Heart right ventricle (tissue), 16 donors: ENCODE measurements at regions not wholly inside any gene's neighbourhood (a gene's known extent, or its start where the extent isn't known, plus 50 kb on each side); places are given as distances from the start of the nearest gene placed in this dataset.

Experiments used
- ATAC-seq, 8 donors: fragments of 200-7000 bp; cut with Tn5 transposase; one replicate each; pipeline ENCODE4 v1.9.1; 2020; ENCODE audit warnings: mild to moderate bottlenecking in 8 of 8, moderate library complexity in 8 of 8, moderate number of reproducible peaks in 1 of 8
- DNase-seq, 2 donors: peaks; one replicate each; pipeline ENCODE4 v3.0.0-alpha.2; 2020
- H3K27ac ChIP-seq, 10 donors: fragments of 200-600 bp; sonication (generic) in 2 of 10; one replicate each; pipeline versions ENCODE4 v1.5.0 to v1.8.0; 2020 to 2022; ENCODE audit warnings: mild to moderate bottlenecking in 3 of 10
- H3K27me3 ChIP-seq, 7 donors: fragments of 200-600 bp; one replicate each; pipeline ENCODE4 v1.8.0; 2021 to 2022; ENCODE audit warnings: mild to moderate bottlenecking in 2 of 7
- H3K36me3 ChIP-seq, 9 donors: fragments of 200-600 bp; sonication (generic) in 1 of 9; one replicate each; pipeline versions ENCODE4 v1.5.0 to v1.8.0; 2020 to 2022; ENCODE audit warnings: mild to moderate bottlenecking in 2 of 9
- H3K4me1 ChIP-seq, 9 donors: fragments of 200-600 bp; sonication (generic) in 1 of 9; one replicate each; pipeline versions ENCODE4 v1.5.0 to v1.8.0; 2020 to 2022; ENCODE audit warnings: mild to moderate bottlenecking in 4 of 9
- H3K4me3 ChIP-seq, 10 donors: fragments of 200-600 bp; sonication (generic) in 2 of 10; one replicate each; pipeline versions ENCODE4 v1.5.0 to v1.8.0; 2020 to 2022; ENCODE audit warnings: mild to moderate bottlenecking in 7 of 10, moderate library complexity in 2 of 10
- H3K9me3 ChIP-seq, 11 donors: fragments of 200-600 bp in 10 of 11; sonication (generic) in 2 of 11; one replicate each; pipeline versions ENCODE4 v1.5.0 to v1.8.0; 2013 to 2022; ENCODE audit warnings: mild to moderate bottlenecking in 2 of 11, control low read depth in 1 of 11, moderate library complexity in 1 of 11
- CTCF ChIP-seq, 9 donors: fragments of 200-600 bp; sonication (generic) in 2 of 9; IDR thresholded peaks; one replicate each; pipeline versions ENCODE4 v1.5.0 to v1.8.0; 2021 to 2022; ENCODE audit warnings: antibody characterized with exemption in 9 of 9, mild to moderate bottlenecking in 5 of 9, moderate library complexity in 1 of 9
- WGBS, 2 donors: extraction: QIAGEN DNeasy Blood & Tissue Kit; methylation state at CpG; one replicate each; pipeline ENCODE4 v1.1.7; 2013; ENCODE audit warnings: inconsistent platforms in 1 of 2; 5-methylcytosine and 5-hydroxymethylcytosine counted together
- intact Hi-C, 10 donors: fragments of 100-400 bp; cut with DNase I; formaldehyde crosslinking; loops; one replicate each; pipeline versions ENCODE4 v1.11.1 to v1.14.2; 2022
- donor health status: Arrhythmogenic right ventricular cardiomyopathy.
- donor health status: ischemic (EF 13 %, LVEDD 7.1; RV severe dilation, severe dysfunction).
- donor health status: healthy with polysubstance abuse.
- donor health status: DM: no; HTN: yes; CAD: no.
- donor health status: DM: no; HTN: no; CAD: no.
- donor health status: ischemic (EF 25% LVEDD 6.9; RV normal size, moderate dysfunction).
- donor health status: ischemic (EF 25% LVEDD 5.7; RV mildly dilated, moderate dysfunction).
- donor health status: healthy.
- donor health status: DM: yes; HTN: yes; CAD: no.
- donor health status: Ischemic cardiomyopathy.
- donor health status: ischemic (EF 35%, LVEDD 5.7; RV mildly dilated, moderate dysfunction).
- donor health status: nonischemic (EF 11% LVEDD 7.7; RV severe dilation, severe dysfunction).
- donor health status: DM: yes; HTN: yes; CAD: no.
- donor health status: PGD.
- donor health status: ischemic (EF 29% LVEDD 5.4; RV normal size, mild dysfunction).
- donor health status: nonischemic (EF 23%, LVEDD 6.1; RV moderate dilation, normal function).

- no peak for ATAC-seq
- peaks cover 0 to 23% (median 0%) of the 10 kb centered on the region in 7 donors for H3K27me3 ChIP-seq
- H3K36me3 ChIP-seq: no peaks in the 10 kb centered on the region
- intact Hi-C loops: no loop called here
- H3K4me1 ChIP-seq: no peaks in the 10 kb centered on the region
- TF ChIP-seq CTCF (IDR thresholded peaks at IDR 0.05): no peak
- H3K4me3 ChIP-seq: no peak overlapping the region
- peaks cover 0 to 58% (median 21%) of the 10 kb centered on the region in 11 donors for H3K9me3 ChIP-seq
- WGBS, 2 donors: 90 to 95% methylated on average over 1 of the region's 1 CpG
- no peak for DNase-seq
- no peak overlapping the region for H3K27ac ChIP-seq
Measured at GRCh38 chr6:105972440-105972839, 113.7 kb upstream of the PRDM1 start.

GRCh38 chr6:105968603-105969333 lies 117.4 kb upstream of the PRDM1 start:
- DNase-seq: no peak
- peaks cover 0 to 58% (median 21%) of the 10 kb centered on the region in 11 donors for H3K9me3 ChIP-seq
- H3K36me3 ChIP-seq: no peaks in the 10 kb centered on the region
- no peak for ATAC-seq
- WGBS, 2 donors: 81 to 83% methylated on average over 2 of the region's 2 CpGs
- H3K4me1 ChIP-seq: peaks cover 0 to 4% (median 0%) of the 10 kb centered on the region in 9 donors
- H3K27me3 ChIP-seq: no peaks in the 10 kb centered on the region
- no peak overlapping the region for H3K4me3 ChIP-seq
- H3K27ac ChIP-seq: no peak overlapping the region
- intact Hi-C loops: no loop called here
- TF ChIP-seq CTCF (IDR thresholded peaks at IDR 0.05): no peak

- peak in 1 of 8 donors; percentile 9 for ATAC-seq
- Histone ChIP-seq H3K27ac (peak overlapping the region in 1 of 10 donors; percentile 33), H3K4me1 (peaks cover 0 to 4% (median 0%) of the 10 kb centered on the region in 9 donors), H3K36me3 (no peaks in the 10 kb centered on the region), H3K9me3 (peaks cover 0 to 51% (median 18%) of the 10 kb centered on the region in 11 donors), H3K27me3 (no peaks in the 10 kb centered on the region), H3K4me3 (no peak overlapping the region)
- DNase-seq: no peak
- TF ChIP-seq CTCF (IDR thresholded peaks at IDR 0.05): no peak
- intact Hi-C loops: no loop called here
- WGBS, 2 donors: 85 to 89% methylated on average over 9 of the region's 9 CpGs
Measured at GRCh38 chr6:105967917-105968602, 118.1 kb upstream of the PRDM1 start.

- Histone ChIP-seq H3K36me3 (no peaks in the 10 kb centered on the region), H3K27ac (no peak overlapping the region), H3K9me3 (peaks cover 0 to 35% (median 4%) of the 10 kb centered on the region in 11 donors), H3K4me3 (no peak overlapping the region), H3K27me3 (no peaks in the 10 kb centered on the region), H3K4me1 (peaks cover 0 to 4% (median 0%) of the 10 kb centered on the region in 9 donors)
- 87 to 92% methylated on average over 1 of the region's 1 CpG for WGBS, 2 donors
- ATAC-seq (no peak), DNase-seq (no peak)
- TF ChIP-seq CTCF (IDR thresholded peaks at IDR 0.05): no peak
- intact Hi-C loops: no loop called here
Measured at GRCh38 chr6:105966481-105966880, 119.7 kb upstream of the PRDM1 start.
